ENCODE measurements at regions not wholly inside any gene's neighbourhood (a gene's known extent, or its start where the extent isn't known, plus 50 kb on each side); places are given as distances from the start of the nearest gene placed in this dataset.

GRCh38 chr5:20522905-20523482 is 535.0 kb upstream of the CDH18 start:
- no peaks in the 10 kb centered on the region for H3K9me3 ChIP-seq (ENCODE audit: low read depth, low read length)
- H3K4me1 ChIP-seq (ENCODE audit: insufficient read depth, low read length), result no peaks in the 10 kb centered on the region
- no peak overlapping the region for H3K4me3 ChIP-seq (ENCODE audit: low read length)
- H3K27me3 ChIP-seq (ENCODE audit: insufficient read depth, low read length), result no peaks in the 10 kb centered on the region

GRCh38 chr5:20515606-20516005 is 527.6 kb upstream of the CDH18 start:
- Histone ChIP-seq H3K4me1 (ENCODE audit: insufficient read depth, low read length) (no peaks in the 10 kb centered on the region), H3K9me3 (ENCODE audit: low read depth, low read length) (no peaks in the 10 kb centered on the region), H3K4me3 (ENCODE audit: low read length) (no peak overlapping the region), H3K27me3 (ENCODE audit: insufficient read depth, low read length) (no peaks in the 10 kb centered on the region)

- H3K27me3 ChIP-seq (ENCODE audit: insufficient read depth, low read length), result no peaks in the 10 kb centered on the region
- H3K4me3 ChIP-seq (ENCODE audit: low read length), result no peak overlapping the region
- no peaks in the 10 kb centered on the region for H3K4me1 ChIP-seq (ENCODE audit: insufficient read depth, low read length)
- no peaks in the 10 kb centered on the region for H3K9me3 ChIP-seq (ENCODE audit: low read depth, low read length)
Measured at GRCh38 chr5:20514145-20514544, 526.1 kb upstream of the CDH18 start.

GRCh38 chr5:20500546-20500945 is 512.5 kb upstream of the CDH18 start:
- Histone ChIP-seq H3K4me1 (ENCODE audit: insufficient read depth, low read length) (no peaks in the 10 kb centered on the region), H3K27me3 (ENCODE audit: insufficient read depth, low read length) (no peaks in the 10 kb centered on the region), H3K4me3 (ENCODE audit: low read length) (no peak overlapping the region), H3K9me3 (ENCODE audit: low read depth, low read length) (no peaks in the 10 kb centered on the region)

GRCh38 chr5:20498926-20499325 is 510.9 kb upstream of the CDH18 start:
- H3K27me3 ChIP-seq (ENCODE audit: insufficient read depth, low read length), result no peaks in the 10 kb centered on the region
- no peaks in the 10 kb centered on the region for H3K9me3 ChIP-seq (ENCODE audit: low read depth, low read length)
- H3K4me1 ChIP-seq (ENCODE audit: insufficient read depth, low read length), result no peaks in the 10 kb centered on the region
- H3K4me3 ChIP-seq (ENCODE audit: low read length), result no peak overlapping the region

- Histone ChIP-seq H3K4me3 (ENCODE audit: low read length) (no peak overlapping the region), H3K27me3 (ENCODE audit: insufficient read depth, low read length) (no peaks in the 10 kb centered on the region), H3K4me1 (ENCODE audit: insufficient read depth, low read length) (no peaks in the 10 kb centered on the region), H3K9me3 (ENCODE audit: low read depth, low read length) (no peaks in the 10 kb centered on the region)
Measured at GRCh38 chr5:20498102-20498501, 510.1 kb upstream of the CDH18 start.

- Histone ChIP-seq H3K4me3 (ENCODE audit: low read length) (no peak overlapping the region), H3K9me3 (ENCODE audit: low read depth, low read length) (no peaks in the 10 kb centered on the region), H3K27me3 (ENCODE audit: insufficient read depth, low read length) (no peaks in the 10 kb centered on the region), H3K4me1 (ENCODE audit: insufficient read depth, low read length) (no peaks in the 10 kb centered on the region)
Measured at GRCh38 chr5:20497356-20497755, 509.4 kb upstream of the CDH18 start.

GRCh38 chr5:20494706-20495105 is 506.7 kb upstream of the CDH18 start:
- Histone ChIP-seq H3K4me3 (ENCODE audit: low read length) (no peak overlapping the region), H3K4me1 (ENCODE audit: insufficient read depth, low read length) (no peaks in the 10 kb centered on the region), H3K9me3 (ENCODE audit: low read depth, low read length) (no peaks in the 10 kb centered on the region), H3K27me3 (ENCODE audit: insufficient read depth, low read length) (no peaks in the 10 kb centered on the region)

- no peak overlapping the region for H3K4me3 ChIP-seq (ENCODE audit: low read length)
- no peaks in the 10 kb centered on the region for H3K27me3 ChIP-seq (ENCODE audit: insufficient read depth, low read length)
- no peaks in the 10 kb centered on the region for H3K4me1 ChIP-seq (ENCODE audit: insufficient read depth, low read length)
- H3K9me3 ChIP-seq (ENCODE audit: low read depth, low read length), result peaks cover 5% of the 10 kb centered on the region
Measured at GRCh38 chr5:20486826-20487225, 498.8 kb upstream of the CDH18 start.

- Histone ChIP-seq H3K9me3 (ENCODE audit: low read depth, low read length) (no peaks in the 10 kb centered on the region), H3K4me1 (ENCODE audit: insufficient read depth, low read length) (no peaks in the 10 kb centered on the region), H3K4me3 (ENCODE audit: low read length) (no peak overlapping the region), H3K27me3 (ENCODE audit: insufficient read depth, low read length) (no peaks in the 10 kb centered on the region)
Measured at GRCh38 chr5:20476016-20476415, 488.0 kb upstream of the CDH18 start.

- Histone ChIP-seq H3K4me3 (ENCODE audit: low read length) (no peak overlapping the region), H3K9me3 (ENCODE audit: low read depth, low read length) (no peaks in the 10 kb centered on the region), H3K4me1 (ENCODE audit: insufficient read depth, low read length) (no peaks in the 10 kb centered on the region)
Measured at GRCh38 chr5:20470997-20471396, 483.0 kb upstream of the CDH18 start.

GRCh38 chr5:20469792-20470191 is 481.8 kb upstream of the CDH18 start:
- Histone ChIP-seq H3K9me3 (ENCODE audit: low read depth, low read length) (no peaks in the 10 kb centered on the region), H3K27me3 (ENCODE audit: insufficient read depth, low read length) (no peaks in the 10 kb centered on the region), H3K4me3 (ENCODE audit: low read length) (no peak overlapping the region), H3K4me1 (ENCODE audit: insufficient read depth, low read length) (no peaks in the 10 kb centered on the region)

More at GRCh38 chr5:20470997-20471396, 483.0 kb upstream of the CDH18 start:
- H3K27me3 ChIP-seq (ENCODE audit: insufficient read depth, low read length), result no peaks in the 10 kb centered on the region

- no peaks in the 10 kb centered on the region for H3K4me1 ChIP-seq (ENCODE audit: insufficient read depth, low read length)
- no peaks in the 10 kb centered on the region for H3K27me3 ChIP-seq (ENCODE audit: insufficient read depth, low read length)
- no peaks in the 10 kb centered on the region for H3K9me3 ChIP-seq (ENCODE audit: low read depth, low read length)
- H3K4me3 ChIP-seq (ENCODE audit: low read length), result no peak overlapping the region
Measured at GRCh38 chr5:20469390-20469789, 481.4 kb upstream of the CDH18 start.

GRCh38 chr5:20466512-20466911 is 478.5 kb upstream of the CDH18 start:
- Histone ChIP-seq H3K9me3 (ENCODE audit: low read depth, low read length) (no peaks in the 10 kb centered on the region), H3K27me3 (ENCODE audit: insufficient read depth, low read length) (no peaks in the 10 kb centered on the region), H3K4me1 (ENCODE audit: insufficient read depth, low read length) (no peaks in the 10 kb centered on the region), H3K4me3 (ENCODE audit: low read length) (no peak overlapping the region)

GRCh38 chr5:20463206-20463605 is 475.2 kb upstream of the CDH18 start:
- no peaks in the 10 kb centered on the region for H3K27me3 ChIP-seq (ENCODE audit: insufficient read depth, low read length)
- H3K9me3 ChIP-seq (ENCODE audit: low read depth, low read length), result no peaks in the 10 kb centered on the region
- H3K4me3 ChIP-seq (ENCODE audit: low read length), result no peak overlapping the region
- no peaks in the 10 kb centered on the region for H3K4me1 ChIP-seq (ENCODE audit: insufficient read depth, low read length)

GRCh38 chr5:20446121-20446520 is 458.1 kb upstream of the CDH18 start:
- Histone ChIP-seq H3K4me3 (ENCODE audit: low read length) (no peak overlapping the region), H3K9me3 (ENCODE audit: low read depth, low read length) (no peaks in the 10 kb centered on the region), H3K27me3 (ENCODE audit: insufficient read depth, low read length) (no peaks in the 10 kb centered on the region), H3K4me1 (ENCODE audit: insufficient read depth, low read length) (no peaks in the 10 kb centered on the region)

Measured in mononuclear cell (primary cell).